ENCODE measurements at regions not wholly inside any gene's neighbourhood (a gene's known extent, or its start where the extent isn't known, plus 50 kb on each side); places are given as distances from the start of the nearest gene placed in this dataset.

- Histone ChIP-seq H3K4me2 (ENCODE audit: low read length) (no peak overlapping the region), H3K4me3 (ENCODE audit: insufficient read depth, low read depth, low read length) (no peak overlapping the region), H3K9me3 (ENCODE audit: insufficient read depth, low read depth, low read length) (no peaks in the 10 kb centered on the region), H3K36me3 (ENCODE audit: insufficient read depth, low read length) (no peaks in the 10 kb centered on the region), H4K20me1 (ENCODE audit: insufficient read depth, low read length) (no peaks in the 10 kb centered on the region), H3K27me3 (ENCODE audit: insufficient read depth, low read length) (no peaks in the 10 kb centered on the region), H3K9ac (ENCODE audit: low read length) (no peak overlapping the region), H3K79me2 (ENCODE audit: insufficient read depth, low read length) (no peaks in the 10 kb centered on the region), H2AFZ (ENCODE audit: low read depth, low read length) (no peak overlapping the region), H3K27ac (ENCODE audit: low read depth, low read length) (no peak overlapping the region), H3K4me1 (ENCODE audit: insufficient read depth, low read length) (no peaks in the 10 kb centered on the region)
- DNase-seq (ENCODE audit: low read depth) = no peak
- no peaks in the 10 kb centered on the region for H3K4me1 Mint-ChIP-seq (ENCODE audit: low read depth, unreplicated experiment)
- FAIRE-seq = no peak
- no peaks in the 10 kb centered on the region for H3K36me3 Mint-ChIP-seq (ENCODE audit: low read depth, unreplicated experiment)
- TF ChIP-seq, protein P1, sequence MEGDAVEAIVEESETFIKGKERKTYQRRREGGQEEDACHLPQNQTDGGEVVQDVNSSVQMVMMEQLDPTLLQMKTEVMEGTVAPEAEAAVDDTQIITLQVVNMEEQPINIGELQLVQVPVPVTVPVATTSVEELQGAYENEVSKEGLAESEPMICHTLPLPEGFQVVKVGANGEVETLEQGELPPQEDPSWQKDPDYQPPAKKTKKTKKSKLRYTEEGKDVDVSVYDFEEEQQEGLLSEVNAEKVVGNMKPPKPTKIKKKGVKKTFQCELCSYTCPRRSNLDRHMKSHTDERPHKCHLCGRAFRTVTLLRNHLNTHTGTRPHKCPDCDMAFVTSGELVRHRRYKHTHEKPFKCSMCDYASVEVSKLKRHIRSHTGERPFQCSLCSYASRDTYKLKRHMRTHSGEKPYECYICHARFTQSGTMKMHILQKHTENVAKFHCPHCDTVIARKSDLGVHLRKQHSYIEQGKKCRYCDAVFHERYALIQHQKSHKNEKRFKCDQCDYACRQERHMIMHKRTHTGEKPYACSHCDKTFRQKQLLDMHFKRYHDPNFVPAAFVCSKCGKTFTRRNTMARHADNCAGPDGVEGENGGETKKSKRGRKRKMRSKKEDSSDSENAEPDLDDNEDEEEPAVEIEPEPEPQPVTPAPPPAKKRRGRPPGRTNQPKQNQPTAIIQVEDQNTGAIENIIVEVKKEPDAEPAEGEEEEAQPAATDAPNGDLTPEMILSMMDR (IDR thresholded peaks at IDR 0.05; ENCODE audit: insufficient read depth, low read depth, low read length) = no peak
- no peak for TF ChIP-seq EZH2 (IDR thresholded peaks at IDR 0.05; ENCODE audit: insufficient read depth, low read length)
- no peaks in the 10 kb centered on the region for H3K27me3 Mint-ChIP-seq (ENCODE audit: low read depth, unreplicated experiment)
- H3K4me3 Mint-ChIP-seq (ENCODE audit: unreplicated experiment) = no peak overlapping the region
- H3K9me3 Mint-ChIP-seq (ENCODE audit: unreplicated experiment) = no peaks in the 10 kb centered on the region
- H3K27ac Mint-ChIP-seq (ENCODE audit: unreplicated experiment) = no peak overlapping the region
Observed at GRCh38 chr13:61654481-61654880, 238.8 kb upstream of the PCDH20 start.

DNA sequence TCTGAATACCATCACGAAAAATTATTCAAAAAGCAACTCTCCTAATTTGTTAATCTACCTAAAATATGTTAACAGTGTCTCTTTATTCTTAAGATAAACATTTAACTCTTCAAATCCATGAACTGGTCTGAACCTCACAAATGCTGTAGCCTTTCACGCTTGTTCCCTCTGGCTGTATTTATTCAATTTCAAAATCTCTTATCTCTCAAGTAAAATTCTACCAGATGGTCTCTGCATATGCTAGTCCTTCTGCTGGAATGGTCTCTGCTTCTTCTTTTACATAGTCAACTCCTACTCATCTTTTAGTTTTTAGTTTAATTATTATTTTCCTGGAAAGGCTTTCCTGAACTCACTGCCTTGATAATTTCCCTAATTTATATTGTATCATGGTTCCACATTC, 232.9 kb upstream of the PCDH20 start:
- Histone ChIP-seq H4K20me1 (ENCODE audit: insufficient read depth, low read length) (no peaks in the 10 kb centered on the region), H3K4me2 (ENCODE audit: low read length) (no peak overlapping the region), H3K4me1 (ENCODE audit: insufficient read depth, low read length) (no peaks in the 10 kb centered on the region), H3K27me3 (ENCODE audit: insufficient read depth, low read length) (no peaks in the 10 kb centered on the region), H3K79me2 (ENCODE audit: insufficient read depth, low read length) (no peaks in the 10 kb centered on the region), H3K4me3 (ENCODE audit: insufficient read depth, low read depth, low read length) (no peak overlapping the region), H3K9me3 (ENCODE audit: insufficient read depth, low read depth, low read length) (no peaks in the 10 kb centered on the region), H2AFZ (ENCODE audit: low read depth, low read length) (no peak overlapping the region), H3K27ac (ENCODE audit: low read depth, low read length) (no peak overlapping the region), H3K9ac (ENCODE audit: low read length) (no peak overlapping the region), H3K36me3 (ENCODE audit: insufficient read depth, low read length) (no peaks in the 10 kb centered on the region)
- DNase-seq (ENCODE audit: low read depth) (no peak), FAIRE-seq (no peak)
- Mint-ChIP-seq H3K27me3 (ENCODE audit: low read depth, unreplicated experiment) (no peaks in the 10 kb centered on the region), H3K36me3 (ENCODE audit: low read depth, unreplicated experiment) (no peaks in the 10 kb centered on the region), H3K4me1 (ENCODE audit: low read depth, unreplicated experiment) (no peaks in the 10 kb centered on the region), H3K27ac (ENCODE audit: unreplicated experiment) (no peak overlapping the region), H3K9me3 (ENCODE audit: unreplicated experiment) (no peaks in the 10 kb centered on the region), H3K4me3 (ENCODE audit: unreplicated experiment) (no peak overlapping the region)
- TF ChIP-seq, protein P1 (IDR thresholded peaks at IDR 0.05; ENCODE audit: insufficient read depth, low read depth, low read length) = no peak
- TF ChIP-seq EZH2 (IDR thresholded peaks at IDR 0.05; ENCODE audit: insufficient read depth, low read length) = no peak

GRCh38 chr13:61612192-61612591, 196.5 kb upstream of the PCDH20 start:
- Histone ChIP-seq H3K27ac (ENCODE audit: low read depth, low read length) (no peak overlapping the region), H3K4me1 (ENCODE audit: insufficient read depth, low read length) (no peaks in the 10 kb centered on the region), H3K9ac (ENCODE audit: low read length) (no peak overlapping the region), H4K20me1 (ENCODE audit: insufficient read depth, low read length) (no peaks in the 10 kb centered on the region), H3K4me3 (ENCODE audit: insufficient read depth, low read depth, low read length) (no peak overlapping the region), H3K4me2 (ENCODE audit: low read length) (no peak overlapping the region), H3K36me3 (ENCODE audit: insufficient read depth, low read length) (no peaks in the 10 kb centered on the region), H3K79me2 (ENCODE audit: insufficient read depth, low read length) (no peaks in the 10 kb centered on the region), H3K27me3 (ENCODE audit: insufficient read depth, low read length) (no peaks in the 10 kb centered on the region), H2AFZ (ENCODE audit: low read depth, low read length) (no peak overlapping the region), H3K9me3 (ENCODE audit: insufficient read depth, low read depth, low read length) (no peaks in the 10 kb centered on the region)
- no peak overlapping the region for H3K4me3 Mint-ChIP-seq (ENCODE audit: unreplicated experiment)
- DNase-seq (ENCODE audit: low read depth) (no peak), FAIRE-seq (no peak)
- no peaks in the 10 kb centered on the region for H3K27me3 Mint-ChIP-seq (ENCODE audit: low read depth, unreplicated experiment)
- H3K27ac Mint-ChIP-seq (ENCODE audit: unreplicated experiment) = no peak overlapping the region
- TF ChIP-seq, protein P1 (IDR thresholded peaks at IDR 0.05; ENCODE audit: insufficient read depth, low read depth, low read length) = no peak
- TF ChIP-seq EZH2 (IDR thresholded peaks at IDR 0.05; ENCODE audit: insufficient read depth, low read length) = no peak
- H3K36me3 Mint-ChIP-seq (ENCODE audit: low read depth, unreplicated experiment) = no peaks in the 10 kb centered on the region
- no peaks in the 10 kb centered on the region for H3K4me1 Mint-ChIP-seq (ENCODE audit: low read depth, unreplicated experiment)
- H3K9me3 Mint-ChIP-seq (ENCODE audit: unreplicated experiment) = no peaks in the 10 kb centered on the region

All from astrocyte (in vitro differentiated cells and primary cell).